ES-I3 (cell line): ENCODE measurements at regions not wholly inside any gene's neighbourhood (a gene's known extent, or its start where the extent isn't known, plus 50 kb on each side); places are given as distances from the start of the nearest gene placed in this dataset.
"Not testable (repeated sequence)": the region's sequence is repeated elsewhere in the genome, so short reads cannot be mapped to it uniquely, and the experiment has no call there.

Experiments used
- H3K36me3 ChIP-seq: 2 replicates; pipeline ENCODE4 v1.6.1; 2013; ENCODE audit warnings: mild to moderate bottlenecking, low read length, control low read depth, moderate library complexity; ENCODE audit not compliant: insufficient read depth
- H3K4me1 ChIP-seq: 2 replicates; pipeline ENCODE4 v1.6.1; 2013; ENCODE audit warnings: mild to moderate bottlenecking, control low read depth, low read length; ENCODE audit not compliant: insufficient read depth
- H3K9ac ChIP-seq: 2 replicates; pipeline ENCODE4 v1.6.1; 2013; ENCODE audit warnings: low read depth, mild to moderate bottlenecking, low read length, moderate library complexity
- H3K9me3 ChIP-seq: 2 replicates; pipeline ENCODE4 v1.6.1; 2013; ENCODE audit warnings: mild to moderate bottlenecking, low read length, moderate library complexity; ENCODE audit not compliant: control insufficient read depth, insufficient read depth

- peaks cover under 1% of the 10 kb centered on the region; the same call in 1 of the 2 replicates for H3K4me1 ChIP-seq
- no peak overlapping the region for H3K9ac ChIP-seq
- no peaks in the 10 kb centered on the region for H3K9me3 ChIP-seq
- no peaks in the 10 kb centered on the region for H3K36me3 ChIP-seq
Measured at GRCh38 chr10:114749510-114749909, 72.1 kb upstream of the FHIP2A start.

- Histone ChIP-seq H3K9me3 (no peaks in the 10 kb centered on the region), H3K36me3 (no peaks in the 10 kb centered on the region), H3K4me1 (peaks cover 4% of the 10 kb centered on the region; the same call in 1 of the 2 replicates), H3K9ac (no peak overlapping the region)
Measured at GRCh38 chr10:114751856-114752255, 69.7 kb upstream of the FHIP2A start.

DNA sequence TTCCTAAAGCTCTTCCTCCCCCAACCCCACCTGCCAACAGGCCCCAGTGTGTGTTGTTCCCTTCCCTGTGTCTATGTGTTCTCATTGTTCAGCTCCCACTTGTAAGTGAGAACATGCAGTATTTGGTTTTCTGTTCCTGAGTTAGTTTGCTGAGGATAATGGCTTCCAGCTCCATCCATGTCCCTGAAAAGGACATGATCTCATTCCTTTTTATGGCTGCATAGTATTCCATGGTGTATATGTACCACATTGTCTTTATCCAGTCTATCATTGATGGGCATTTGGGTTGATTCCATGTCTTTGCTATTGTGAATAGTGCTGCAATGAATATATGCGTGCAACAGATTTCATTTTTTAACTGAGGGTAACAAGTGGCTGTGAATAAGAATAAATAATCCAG lies 69.0 kb upstream of the FHIP2A start:
- H3K9ac ChIP-seq, H3K36me3 ChIP-seq, H3K9me3 ChIP-seq, H3K4me1 ChIP-seq: not testable (repeated sequence)

DNA sequence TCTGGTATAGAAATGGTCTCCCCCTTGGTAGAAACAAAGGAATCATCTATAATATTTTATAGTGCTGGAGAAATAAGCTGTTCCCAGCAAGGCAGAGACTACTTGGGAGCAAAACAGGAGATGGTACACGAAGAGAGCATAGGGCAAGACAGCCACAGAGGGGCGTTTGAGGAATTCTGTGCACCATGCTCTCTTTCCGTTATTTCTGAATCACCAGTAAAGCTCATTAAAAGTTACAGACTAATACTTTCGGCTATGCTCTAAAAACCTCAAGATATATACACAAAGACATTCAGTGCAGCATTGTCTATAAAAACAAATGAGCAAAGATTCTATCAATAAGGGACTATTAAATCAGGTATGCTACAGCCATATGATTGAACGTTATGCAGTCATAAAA lies 68.5 kb upstream of the FHIP2A start:
- Histone ChIP-seq H3K36me3 (no peaks in the 10 kb centered on the region), H3K9me3 (no peaks in the 10 kb centered on the region), H3K4me1 (peaks cover 4% of the 10 kb centered on the region; the same call in 1 of the 2 replicates), H3K9ac (no peak overlapping the region)

DNA sequence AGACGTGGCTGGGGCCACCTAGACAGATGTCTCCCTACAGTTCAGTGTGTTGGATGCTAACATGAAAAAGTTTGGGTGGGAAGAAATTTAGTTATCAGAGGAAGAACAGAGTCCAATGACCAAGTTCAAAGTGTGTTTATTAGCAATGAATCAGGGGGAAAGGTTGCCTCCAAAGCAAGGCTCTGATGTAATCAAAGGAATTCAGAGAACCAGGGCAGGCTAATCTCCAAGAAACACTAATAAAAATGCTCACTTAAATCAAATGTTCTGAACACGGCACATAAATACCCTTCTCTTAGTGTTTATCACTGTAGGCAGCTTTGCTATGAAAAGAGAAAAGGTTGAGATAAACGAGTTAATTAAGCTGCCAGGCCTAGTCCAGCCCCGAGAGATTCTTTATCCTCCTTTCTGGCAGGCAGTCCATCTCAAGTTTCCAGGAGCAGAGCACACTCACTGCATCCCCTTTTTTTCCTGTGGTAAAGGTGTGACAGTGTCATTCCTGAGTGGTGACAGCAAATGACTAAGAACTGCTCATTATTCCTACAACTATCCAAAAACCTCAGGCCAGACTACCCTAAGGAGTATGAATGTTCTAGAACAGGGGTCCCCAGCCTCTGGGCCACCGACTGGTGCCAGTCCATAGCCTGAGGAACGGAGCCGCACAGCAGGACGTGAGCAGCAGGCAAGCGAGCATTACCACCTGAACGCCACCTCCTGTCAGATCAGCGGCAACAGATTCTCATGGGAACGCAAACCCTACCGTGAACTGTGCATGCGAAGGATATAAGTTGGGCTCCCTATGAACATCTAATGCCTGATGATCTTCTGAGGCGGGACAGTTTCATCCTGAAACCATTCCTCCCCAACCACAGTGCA lies 66.9 kb upstream of the FHIP2A start:
- H3K36me3 ChIP-seq: no peaks in the 10 kb centered on the region
- H3K4me1 ChIP-seq: peaks cover 4% of the 10 kb centered on the region; the same call in 1 of the 2 replicates

GRCh38 chr10:114755537-114755936 lies 66.0 kb upstream of the FHIP2A start:
- H3K9me3 ChIP-seq: no peaks in the 10 kb centered on the region
- peaks cover 4% of the 10 kb centered on the region; the same call in 1 of the 2 replicates for H3K4me1 ChIP-seq
- H3K36me3 ChIP-seq: no peaks in the 10 kb centered on the region
- H3K9ac ChIP-seq: no peak overlapping the region

More for the DNA sequence above, 66.9 kb upstream of the FHIP2A start:
- Histone ChIP-seq H3K9me3 (no peaks in the 10 kb centered on the region), H3K9ac (no peak overlapping the region)

DNA sequence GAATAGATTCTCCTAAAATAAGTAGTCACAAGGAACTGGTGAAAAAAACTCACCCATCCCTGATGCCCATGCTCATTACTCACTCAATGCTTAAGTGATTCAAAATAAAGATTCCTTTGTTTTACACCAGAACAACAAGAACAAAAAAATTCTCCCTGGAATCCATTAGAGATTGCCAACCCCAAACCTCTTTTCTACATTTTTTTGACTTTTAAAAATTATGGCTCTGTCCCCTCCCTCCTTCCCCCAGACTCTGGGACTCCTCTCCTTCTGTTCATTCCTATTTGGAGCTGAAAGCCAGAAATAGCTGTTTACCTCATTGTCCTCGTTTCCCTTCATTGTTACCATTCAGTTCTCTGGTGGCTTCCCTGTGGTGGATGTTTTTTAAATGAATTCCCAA lies 63.2 kb upstream of the FHIP2A start:
- Histone ChIP-seq H3K9me3 (no peaks in the 10 kb centered on the region), H3K36me3 (no peaks in the 10 kb centered on the region), H3K9ac (no peak overlapping the region), H3K4me1 (peaks cover 4% of the 10 kb centered on the region; the same call in 1 of the 2 replicates)

DNA sequence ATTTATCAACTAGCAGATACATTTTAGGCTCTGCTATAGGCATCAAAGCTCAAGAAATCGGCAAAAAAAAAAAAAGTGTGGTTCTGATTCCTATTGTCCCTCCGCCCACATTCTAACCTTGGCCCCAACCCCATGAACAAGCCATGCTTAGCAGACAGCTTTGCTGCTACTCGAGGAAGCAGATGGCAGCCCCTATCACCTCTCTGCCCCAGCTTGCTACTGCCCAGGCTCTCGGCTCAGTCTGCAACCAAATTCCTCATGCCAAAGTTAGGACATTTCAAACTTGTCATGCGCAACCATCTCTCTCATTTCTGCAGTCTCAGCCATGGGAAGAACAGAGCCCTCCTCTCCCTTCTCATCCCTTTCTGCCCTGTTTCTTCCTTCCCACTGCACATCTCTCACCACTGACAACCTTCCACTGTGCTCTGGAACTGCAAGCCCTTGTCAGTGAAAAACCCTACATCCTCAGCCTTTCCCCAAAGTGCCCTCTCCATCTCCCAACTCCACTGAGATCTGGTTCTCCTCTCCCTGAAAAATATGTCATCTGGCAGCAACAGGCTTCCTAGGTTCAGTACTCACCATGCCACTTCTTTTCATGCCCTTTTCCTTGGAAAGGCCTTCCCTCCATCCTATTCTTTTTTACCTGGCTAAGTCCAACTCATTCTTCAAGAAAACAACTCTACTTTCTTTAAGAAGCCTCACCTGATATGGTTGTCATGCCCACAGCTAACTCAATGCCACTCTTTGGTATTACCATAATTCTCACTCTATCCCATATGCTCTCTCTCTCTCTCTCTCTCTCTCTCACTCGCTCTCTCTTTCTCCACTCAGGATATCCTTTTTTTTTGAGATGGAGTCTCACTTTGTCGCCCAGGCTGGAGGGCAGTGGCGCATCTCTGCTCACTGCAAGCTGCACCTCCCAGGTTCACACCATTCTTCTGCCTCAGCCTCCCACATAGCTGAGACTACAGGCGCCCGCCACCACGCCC lies 60.1 kb upstream of the FHIP2A start:
- Histone ChIP-seq H3K9ac (no peak overlapping the region), H3K9me3 (no peaks in the 10 kb centered on the region), H3K36me3 (no peaks in the 10 kb centered on the region), H3K4me1 (peaks cover 3% of the 10 kb centered on the region; the same call in 1 of the 2 replicates)

- Histone ChIP-seq H3K9ac (no peak overlapping the region), H3K36me3 (no peaks in the 10 kb centered on the region), H3K4me1 (peaks cover 5% of the 10 kb centered on the region; the same call in 1 of the 2 replicates), H3K9me3 (no peaks in the 10 kb centered on the region)
Measured at GRCh38 chr10:114762811-114763210, 58.8 kb upstream of the FHIP2A start.

DNA sequence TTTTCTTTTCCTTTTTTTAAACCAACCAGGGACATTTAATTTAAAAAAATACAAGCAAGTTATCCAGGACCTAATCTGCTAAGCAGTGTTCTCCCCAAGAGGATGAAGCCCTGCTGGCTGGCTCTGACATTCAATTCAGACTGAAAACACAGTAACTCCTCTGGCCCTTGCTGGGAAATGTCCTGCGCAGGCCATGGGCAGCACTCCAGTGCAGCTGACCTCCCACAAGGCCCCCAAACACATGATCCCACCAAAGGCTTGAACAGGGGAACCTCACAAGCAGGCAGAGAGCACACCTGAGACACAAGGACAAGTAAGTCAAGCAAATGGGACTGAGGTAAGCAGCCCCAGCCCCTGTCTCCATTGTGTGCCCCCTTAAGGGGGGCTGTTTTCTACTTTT lies 56.9 kb upstream of the FHIP2A start:
- Histone ChIP-seq H3K36me3 (no peaks in the 10 kb centered on the region), H3K9ac (no peak overlapping the region), H3K4me1 (peaks cover 5% of the 10 kb centered on the region; the same call in 1 of the 2 replicates), H3K9me3 (no peaks in the 10 kb centered on the region)

- Histone ChIP-seq H3K4me1 (peaks cover 5% of the 10 kb centered on the region; the same call in 1 of the 2 replicates), H3K9me3 (no peaks in the 10 kb centered on the region), H3K9ac (no peak overlapping the region)
Measured at GRCh38 chr10:114766470-114766869, 55.1 kb upstream of the FHIP2A start.

GRCh38 chr10:114767101-114767985 lies 54.2 kb upstream of the FHIP2A start:
- H3K4me1 ChIP-seq: peaks cover 5% of the 10 kb centered on the region; the same call in 1 of the 2 replicates
- peak overlapping the region; percentile 46 for H3K9ac ChIP-seq

More at GRCh38 chr10:114766470-114766869, 55.1 kb upstream of the FHIP2A start:
- no peaks in the 10 kb centered on the region for H3K36me3 ChIP-seq

DNA sequence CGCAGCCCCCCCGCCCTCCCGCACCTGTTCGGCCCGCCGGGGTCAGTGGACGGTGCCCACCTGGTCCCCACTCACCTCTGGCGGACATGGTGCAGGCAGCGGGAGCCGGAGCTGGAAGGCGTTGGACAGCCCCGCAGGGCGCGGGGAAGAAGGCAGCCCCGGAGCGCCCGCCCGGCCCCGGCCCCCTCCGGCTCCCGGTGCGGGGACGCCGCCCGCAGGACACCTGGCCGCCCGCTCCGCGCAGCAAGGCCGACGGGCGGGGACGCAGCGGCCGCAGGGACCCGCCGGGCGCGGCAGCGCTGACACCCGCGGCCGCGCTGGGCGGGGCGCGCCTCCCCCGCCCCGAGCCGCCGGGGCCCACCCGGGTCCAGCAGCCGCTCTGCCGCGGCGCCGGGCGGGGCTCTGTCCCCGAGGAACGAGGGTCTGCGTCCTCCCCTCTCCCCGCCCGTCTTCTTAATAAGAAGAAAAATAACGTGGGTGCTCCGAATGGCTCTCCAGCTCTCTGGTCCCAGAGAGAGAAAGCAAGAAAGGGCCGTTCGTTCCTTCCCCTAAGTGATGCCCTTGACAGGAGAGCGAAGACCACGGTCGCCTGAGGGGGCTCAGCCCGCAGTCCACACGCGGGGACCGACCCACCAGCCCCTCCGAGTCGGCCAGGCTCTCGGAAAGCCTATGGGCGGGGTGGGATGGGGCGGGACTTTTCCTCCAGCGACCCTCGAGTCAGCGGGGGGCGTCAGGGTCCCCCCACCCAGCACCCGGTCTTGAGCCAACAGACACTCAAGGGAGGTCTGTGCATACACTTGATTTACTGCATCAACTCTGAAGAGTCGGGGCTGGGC lies 53.4 kb upstream of the FHIP2A start:
- Histone ChIP-seq H3K36me3 (no peaks in the 10 kb centered on the region), H3K4me1 (peaks cover 5% of the 10 kb centered on the region; the same call in 1 of the 2 replicates), H3K9me3 (no peaks in the 10 kb centered on the region), H3K9ac (peak overlapping the region; percentile 46)

More at GRCh38 chr10:114767101-114767985, 54.2 kb upstream of the FHIP2A start:
- Histone ChIP-seq H3K36me3 (no peaks in the 10 kb centered on the region), H3K9me3 (no peaks in the 10 kb centered on the region)
